Fibroblast of peridontal ligament (primary cell): ENCODE measurements at regions not wholly inside any gene's neighbourhood (a gene's known extent, or its start where the extent isn't known, plus 50 kb on each side); places are given as distances from the start of the nearest gene placed in this dataset.
"Not testable (repeated sequence)": the region's sequence is repeated elsewhere in the genome, so short reads cannot be mapped to it uniquely, and the experiment has no call there.

ENCODE experiments used
- DNase-seq: peaks from one replicate; pipeline ENCODE4 v3.0.0-alpha.2; 2010; ENCODE audit errors: extremely low read depth

- DNase-seq = peak; percentile 23
Measured at GRCh38 chr3:124315215-124316033, 323.5 kb upstream of the ROPN1 start.

- no peak for DNase-seq
Measured at GRCh38 chr3:124316034-124316287, 324.0 kb upstream of the ROPN1 start.

GRCh38 chr3:124318014-124318413 is 326.1 kb upstream of the ROPN1 start:
- DNase-seq = no peak

GRCh38 chr3:124318656-124319055 is 326.7 kb upstream of the ROPN1 start:
- no peak for DNase-seq

- no peak for DNase-seq
Measured at GRCh38 chr3:124320976-124321375, 329.1 kb upstream of the ROPN1 start.

- no peak for DNase-seq
Measured at GRCh38 chr3:124322309-124322880, 330.5 kb upstream of the ROPN1 start.

- no peak for DNase-seq
Measured at GRCh38 chr3:124322966-124323365, 331.0 kb upstream of the ROPN1 start.

GRCh38 chr3:124325248-124325647 is 333.3 kb upstream of the ROPN1 start:
- DNase-seq = no peak

GRCh38 chr3:124329723-124330122 is 337.8 kb upstream of the ROPN1 start:
- no peak for DNase-seq

GRCh38 chr3:124333931-124334640 is 342.2 kb upstream of the ROPN1 start:
- no peak for DNase-seq

- no peak for DNase-seq
Measured at GRCh38 chr3:124336067-124336656, 344.2 kb upstream of the ROPN1 start.

GRCh38 chr3:124345845-124346244 is 353.9 kb upstream of the ROPN1 start:
- no peak for DNase-seq

- no peak for DNase-seq
Measured at GRCh38 chr3:124346487-124346886, 354.6 kb upstream of the ROPN1 start.

- no peak for DNase-seq
Measured at GRCh38 chr3:124347418-124347817, 355.5 kb upstream of the ROPN1 start.

GRCh38 chr3:124348555-124348954 is 356.6 kb upstream of the ROPN1 start:
- not testable (repeated sequence) for DNase-seq

- peak; percentile 68 for DNase-seq
Measured at GRCh38 chr3:124351430-124352148, 359.7 kb upstream of the ROPN1 start.

- DNase-seq = no peak
Measured at GRCh38 chr3:124352149-124352539, 360.2 kb upstream of the ROPN1 start.

GRCh38 chr3:124353691-124354090 is 361.8 kb upstream of the ROPN1 start:
- DNase-seq = no peak

GRCh38 chr3:124354150-124354549 is 362.2 kb upstream of the ROPN1 start:
- no peak for DNase-seq

- no peak for DNase-seq
Measured at GRCh38 chr3:124358156-124358555, 366.2 kb upstream of the ROPN1 start.

- DNase-seq = no peak
Measured at GRCh38 chr3:124360155-124360554, 368.2 kb upstream of the ROPN1 start.

- DNase-seq = no peak
Measured at GRCh38 chr3:124360563-124360962, 368.6 kb upstream of the ROPN1 start.
